HCT116 (cell line): ENCODE measurements at regions not wholly inside any gene's neighbourhood (a gene's known extent, or its start where the extent isn't known, plus 50 kb on each side); places are given as distances from the start of the nearest gene placed in this dataset.

Source experiments
- ATF3 ChIP-seq: IDR thresholded peaks from 2 replicates; pipeline ENCODE4 v1.6.1; 2012
- CEBPB ChIP-seq: IDR thresholded peaks from 2 replicates; pipeline ENCODE4 v1.6.1; 2012; ENCODE audit warnings: low read depth
- CTCF ChIP-seq, 3 experiments: fragments of 200-600 bp in 1 of 3; sonication (generic) in 1 of 3; IDR thresholded peaks in 2 of 3; conservative IDR thresholded peaks in 1 of 3; 2 replicates each; pipeline ENCODE4 v1.5.1; 2012 to 2017; ENCODE audit warnings: low read depth in 2 of 3, low read length in 2 of 3, antibody characterized with exemption in 1 of 3, borderline replicate concordance in 1 of 3, control low read depth in 1 of 3, mild to moderate bottlenecking in 1 of 3, mixed read lengths in 1 of 3, mixed run types in 1 of 3, moderate library complexity in 1 of 3; ENCODE audit not compliant: insufficient read depth in 1 of 3
- ELF1 ChIP-seq: IDR thresholded peaks from 2 replicates; pipeline ENCODE4 v1.6.1; 2012; ENCODE audit warnings: low read depth, borderline replicate concordance
- EZH2phosphoT487 ChIP-seq: fragments of 200-600 bp; IDR thresholded peaks from 2 replicates; pipeline ENCODE4 v1.6.1; 2018; ENCODE audit warnings: antibody characterized with exemption, borderline replicate concordance
- MAX ChIP-seq: IDR thresholded peaks from 2 replicates; pipeline ENCODE4 v1.6.1; 2012
- POLR2A ChIP-seq: IDR thresholded peaks from 2 replicates; pipeline ENCODE4 v1.7.0; 2011; ENCODE audit warnings: borderline replicate concordance; ENCODE audit not compliant: insufficient read depth, insufficient read length; ENCODE audit errors: extremely low read depth
- RAD21 ChIP-seq: IDR thresholded peaks from 2 replicates; pipeline ENCODE4 v1.6.1; 2012; ENCODE audit warnings: low read depth, mild to moderate bottlenecking
- SP1 ChIP-seq: IDR thresholded peaks from 2 replicates; pipeline ENCODE4 v1.6.1; 2012; ENCODE audit warnings: low read depth
- TCF7L2 ChIP-seq: IDR thresholded peaks from 2 replicates; pipeline ENCODE4 v1.7.0; 2011; ENCODE audit warnings: borderline replicate concordance, inconsistent platforms; ENCODE audit not compliant: insufficient read depth, insufficient read length; ENCODE audit errors: extremely low read depth
- YY1 ChIP-seq: IDR thresholded peaks from 2 replicates; pipeline ENCODE4 v1.6.1; 2011; ENCODE audit warnings: low read length, low read depth, moderate library complexity, mild to moderate bottlenecking; ENCODE audit not compliant: insufficient replicate concordance; ENCODE audit errors: extremely low read depth
- ZFX ChIP-seq: fragments of 450-650 bp; IDR thresholded peaks from 2 replicates; pipeline ENCODE4 v1.6.1; 2017
- ZNF274 ChIP-seq: fragments of 200-500 bp; sonication (Bioruptor generic); IDR thresholded peaks from 2 replicates; pipeline ENCODE4 v1.6.1; 2014; ENCODE audit warnings: mild to moderate bottlenecking, low read depth, low read length, inconsistent platforms

- TF ChIP-seq CTCF (IDR thresholded peaks at IDR 0.05 in 2 of 3, conservative IDR thresholded peaks at IDR 0.05 in 1 of 3; ENCODE audit: borderline replicate concordance in 1 of 3, insufficient read depth in 1 of 3, low read depth in 2 of 3, low read length in 2 of 3) = no peak
- TF ChIP-seq YY1 = no peak
- no peak for TF ChIP-seq ELF1
- TF ChIP-seq EZH2phosphoT487 = no peak
- no peak for TF ChIP-seq ZNF274
- no peak for TF ChIP-seq POLR2A
- TF ChIP-seq MAX = no peak
- no peak for TF ChIP-seq ZFX
- no peak for TF ChIP-seq ATF3
- no peak for TF ChIP-seq SP1
- no peak for TF ChIP-seq TCF7L2
- TF ChIP-seq RAD21 = no peak
- no peak for TF ChIP-seq CEBPB
These were observed 50.4 kb upstream of the SLC25A4 start for GRCh38 chr4:185092535-185093197.
